HG03469 (cell line): ENCODE measurements at regions not wholly inside any gene's neighbourhood (a gene's known extent, or its start where the extent isn't known, plus 50 kb on each side); places are given as distances from the start of the nearest gene placed in this dataset.
"Not testable (repeated sequence)": the region's sequence is repeated elsewhere in the genome, so short reads cannot be mapped to it uniquely, and the experiment has no call there.

ENCODE experiments used
- ATAC-seq: cut with Tn5 transposase; IDR thresholded peaks from one replicate; pipeline ENCODE4 v1.9.1; 2021; ENCODE audit warnings: mild to moderate bottlenecking, moderate library complexity, moderate number of reproducible peaks; ENCODE audit not compliant: unreplicated experiment

DNA sequence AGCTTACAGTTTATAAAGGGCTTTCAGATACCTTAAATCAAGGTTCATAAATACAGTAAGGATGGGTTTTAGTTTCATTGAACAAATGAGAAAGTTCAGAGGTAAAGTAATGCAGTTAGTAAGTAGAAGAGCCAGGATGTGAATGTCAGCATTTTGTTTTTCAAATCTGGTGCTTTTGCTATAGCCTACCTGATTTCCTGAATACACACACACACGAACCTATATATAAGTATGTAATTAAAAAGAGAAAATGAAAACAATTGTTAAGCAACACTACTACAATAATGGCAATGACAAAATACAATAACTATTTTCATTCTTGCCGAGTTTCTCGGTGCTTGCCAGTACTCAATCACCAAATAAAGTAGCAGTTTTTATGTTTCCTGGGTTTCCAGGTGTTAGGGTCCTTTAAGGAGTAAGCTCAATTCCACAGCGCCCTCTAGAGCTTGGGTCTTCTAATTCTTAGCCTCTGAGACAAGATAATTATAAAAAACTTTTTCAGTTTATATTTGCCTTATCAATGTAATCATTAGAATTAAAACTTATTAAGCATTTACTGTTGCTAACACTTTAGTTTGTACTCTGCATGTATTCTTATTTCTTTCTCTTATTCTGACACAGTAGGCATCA is 512.9 kb upstream of the ACVR2A start:
- no peak for ATAC-seq

DNA sequence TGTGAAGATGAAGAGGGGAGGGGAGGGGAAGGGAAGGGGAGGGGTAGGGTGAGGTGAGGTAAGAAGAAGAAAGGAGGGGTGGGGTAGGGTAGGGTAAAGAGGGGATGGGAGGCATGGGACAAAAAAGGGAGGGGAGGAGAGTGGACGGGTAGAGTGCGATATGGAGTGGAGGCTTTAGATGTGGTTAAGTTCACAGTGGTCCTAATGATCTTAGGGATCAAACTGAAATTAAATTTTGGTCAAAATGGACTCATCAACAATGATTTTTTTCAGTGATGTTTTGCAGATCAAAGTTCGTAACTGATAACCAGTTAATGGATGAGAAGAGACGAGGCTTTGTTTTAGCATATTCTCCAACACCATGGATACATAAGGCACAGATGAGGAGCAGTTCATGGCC is 513.9 kb upstream of the ACVR2A start:
- no peak for ATAC-seq

DNA sequence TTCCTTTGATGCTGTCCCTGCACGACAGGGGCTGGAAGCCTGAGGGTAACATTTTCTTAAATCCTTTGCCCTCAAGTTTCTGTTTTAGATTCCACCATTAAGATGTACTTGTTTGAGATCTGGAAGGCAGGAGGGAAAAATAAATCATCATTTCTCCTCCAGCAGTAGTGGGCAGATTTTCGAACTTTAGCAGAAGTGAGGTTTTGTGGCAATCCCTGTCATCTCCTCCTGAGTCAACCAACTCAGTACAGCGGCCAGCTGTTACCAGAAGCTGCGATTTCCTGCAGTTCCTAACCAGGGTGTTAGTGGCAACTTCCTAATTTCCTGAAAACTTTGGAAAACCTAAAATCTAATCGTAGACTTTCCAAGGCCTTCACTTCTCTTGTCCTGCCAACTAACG is 517.2 kb upstream of the ACVR2A start:
- no peak for ATAC-seq

DNA sequence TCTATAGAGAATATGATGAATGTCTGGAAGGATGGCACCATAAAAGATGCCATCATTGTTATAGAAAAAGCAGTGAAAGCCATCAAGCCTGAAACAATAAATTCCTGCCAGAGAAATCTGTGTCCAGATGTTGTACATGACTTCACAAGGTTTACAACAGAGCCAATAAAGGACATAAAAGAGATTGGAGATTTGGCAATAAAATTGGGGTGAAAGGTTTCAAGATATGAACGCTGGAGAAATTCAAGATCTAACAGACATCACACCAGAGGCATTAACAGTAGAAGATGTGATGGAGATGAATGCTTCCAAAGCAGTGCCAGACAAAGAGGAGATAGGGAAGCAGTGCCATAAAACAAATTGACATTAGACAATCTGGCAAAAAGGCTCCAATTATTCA is 518.8 kb upstream of the ACVR2A start:
- ATAC-seq, result no peak

DNA sequence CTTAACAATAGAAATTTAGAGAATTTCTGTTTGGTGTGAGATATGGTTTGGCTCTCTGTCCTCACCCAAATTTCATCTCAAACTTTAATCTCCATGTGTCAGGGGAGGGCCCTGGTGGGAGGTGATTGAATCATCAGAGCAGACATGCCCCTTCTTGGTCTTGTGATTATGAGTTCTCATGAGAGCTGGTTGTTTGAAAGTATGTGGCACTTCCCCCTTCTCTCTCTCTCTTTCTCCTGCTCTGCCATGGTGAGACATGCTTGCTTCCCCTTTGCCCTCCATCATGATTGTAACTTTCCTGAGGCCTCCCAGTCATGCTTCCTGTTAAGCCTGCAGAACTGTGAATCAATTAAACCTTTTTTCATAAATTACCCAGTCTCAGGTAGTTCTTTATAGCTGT is 524.7 kb upstream of the ACVR2A start:
- no peak for ATAC-seq

DNA sequence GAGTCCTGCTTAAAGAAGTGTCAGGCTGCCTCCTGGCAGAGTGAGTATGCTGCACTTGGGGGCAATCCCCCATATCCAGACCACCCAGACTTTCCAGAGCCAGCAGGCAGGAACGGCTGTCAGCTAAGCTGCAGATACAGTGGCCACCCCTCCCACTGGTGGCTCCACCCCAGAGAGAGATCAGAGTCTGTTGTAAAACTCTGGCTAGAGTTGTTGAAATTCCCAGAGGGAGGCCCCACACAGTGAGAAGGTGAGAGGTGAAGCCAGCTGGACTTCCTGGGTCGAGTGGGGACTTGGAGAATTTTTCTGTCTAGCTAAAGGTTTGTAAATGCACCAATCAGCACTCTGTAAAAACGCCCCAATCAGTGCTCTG is 533.8 kb upstream of the ACVR2A start:
- no peak for ATAC-seq

DNA sequence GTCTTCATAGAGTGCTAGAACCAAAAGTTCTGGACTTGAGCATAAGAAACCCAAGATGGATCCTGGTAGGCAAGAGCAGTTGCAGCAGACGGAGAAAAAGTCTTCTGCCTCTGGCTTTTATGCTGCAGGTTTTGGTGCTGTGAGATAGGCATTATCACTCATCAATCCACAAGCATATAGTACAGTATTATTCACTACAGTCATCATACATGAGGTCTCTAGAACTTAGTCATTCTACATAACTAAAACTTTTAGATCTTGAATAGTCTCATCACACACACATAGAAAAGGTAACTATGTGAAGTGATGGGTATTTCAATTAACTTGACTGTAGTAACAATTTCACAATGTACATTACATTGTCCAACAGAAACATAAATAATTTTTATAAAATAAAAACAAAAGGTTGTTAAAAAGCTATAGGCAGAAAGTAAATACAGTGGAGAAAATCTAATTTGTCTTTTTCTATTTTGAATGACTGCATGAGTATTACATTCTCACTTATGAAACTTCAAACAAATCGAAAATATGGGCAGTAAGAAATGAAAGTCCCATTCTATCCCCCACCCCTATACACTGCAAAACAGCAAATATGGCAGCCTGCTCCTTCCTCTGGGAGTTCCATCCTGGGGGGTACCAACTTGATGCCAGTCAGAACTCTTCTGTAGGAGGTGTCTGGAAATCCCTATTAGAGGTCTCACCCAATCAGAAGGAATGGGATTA is 534.3 kb upstream of the ACVR2A start:
- ATAC-seq, result no peak

DNA sequence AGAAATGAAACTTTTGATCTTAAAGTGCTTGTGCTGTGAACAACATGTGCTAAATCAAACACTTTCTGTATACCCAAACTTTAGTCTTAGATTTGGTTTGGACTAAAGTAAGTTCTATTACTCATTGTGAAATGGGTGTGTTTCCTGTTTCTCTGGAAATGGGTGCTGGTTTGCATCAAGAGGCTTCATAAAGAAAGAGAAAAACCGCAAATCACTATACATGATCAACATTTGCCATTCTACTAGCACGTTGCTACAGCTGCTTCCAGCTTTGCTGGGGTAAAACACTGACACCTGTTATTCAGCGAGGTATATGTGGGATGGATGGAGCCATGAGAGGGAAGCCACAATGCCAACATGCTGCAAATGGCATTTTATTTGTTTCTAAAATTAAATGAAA is 547.0 kb upstream of the ACVR2A start:
- ATAC-seq, result peak; percentile 97

DNA sequence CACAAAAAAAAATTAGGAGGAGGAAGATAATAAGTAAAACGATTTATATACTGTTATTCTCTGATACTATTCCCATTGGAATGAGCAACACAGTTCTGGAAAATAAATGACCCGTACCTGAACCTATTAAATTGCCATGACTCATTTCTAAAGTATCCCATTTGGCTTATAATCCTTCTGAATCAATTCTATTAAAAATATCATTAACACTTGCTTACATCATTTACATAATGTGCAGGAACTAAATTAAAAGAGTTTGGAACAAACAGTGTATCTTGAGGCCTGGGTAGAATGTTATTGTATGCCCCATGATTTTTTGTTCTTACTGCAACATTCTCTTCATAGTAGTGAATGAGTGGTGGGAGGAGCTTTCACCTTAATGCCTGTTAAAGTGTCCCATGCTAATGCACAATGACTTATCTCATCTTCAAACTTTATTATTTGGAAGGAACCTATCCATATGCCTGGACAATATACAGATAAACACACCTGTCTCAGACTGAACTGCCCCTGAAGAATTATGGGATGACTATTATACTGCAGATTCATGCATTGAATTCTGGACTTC is 549.9 kb upstream of the ACVR2A start:
- ATAC-seq, result no peak

DNA sequence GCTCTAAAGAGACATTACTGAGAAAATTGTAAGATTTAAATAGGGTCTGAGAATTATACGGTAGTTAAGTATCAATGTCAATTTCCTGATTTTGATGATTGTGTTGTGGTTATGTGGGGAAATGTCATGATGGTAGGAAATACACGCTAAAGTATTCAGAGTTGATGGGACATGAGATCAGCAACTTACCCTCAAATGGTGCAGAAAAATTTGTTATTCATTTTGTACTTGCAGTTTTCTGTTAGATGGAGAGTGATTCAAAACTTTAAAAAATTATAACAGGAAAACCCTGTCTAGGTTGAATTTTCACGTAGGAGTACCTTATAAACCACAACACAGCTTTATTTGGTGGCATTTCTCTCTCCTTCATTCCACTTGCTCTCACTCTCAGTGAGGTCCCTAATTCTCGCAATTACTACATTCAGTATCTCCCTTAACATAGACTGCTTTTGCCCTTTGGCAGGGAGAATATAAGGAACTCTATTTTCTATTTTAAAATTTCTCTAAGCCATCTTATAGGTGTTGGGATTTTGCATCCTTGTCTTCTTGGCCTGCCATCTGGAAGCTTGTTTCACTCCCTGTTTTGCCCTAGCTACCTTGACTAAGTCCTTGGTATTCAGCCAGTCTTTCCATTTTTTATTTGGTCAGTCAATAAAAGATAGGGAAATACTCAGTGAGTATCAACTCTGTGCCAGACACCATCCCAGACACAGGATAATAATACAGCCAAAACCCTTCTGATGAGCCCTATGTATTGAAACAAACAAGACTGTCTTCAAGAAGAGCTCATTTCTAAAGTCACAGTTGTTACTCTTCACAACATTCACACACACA is 550.6 kb upstream of the ACVR2A start:
- no peak for ATAC-seq

DNA sequence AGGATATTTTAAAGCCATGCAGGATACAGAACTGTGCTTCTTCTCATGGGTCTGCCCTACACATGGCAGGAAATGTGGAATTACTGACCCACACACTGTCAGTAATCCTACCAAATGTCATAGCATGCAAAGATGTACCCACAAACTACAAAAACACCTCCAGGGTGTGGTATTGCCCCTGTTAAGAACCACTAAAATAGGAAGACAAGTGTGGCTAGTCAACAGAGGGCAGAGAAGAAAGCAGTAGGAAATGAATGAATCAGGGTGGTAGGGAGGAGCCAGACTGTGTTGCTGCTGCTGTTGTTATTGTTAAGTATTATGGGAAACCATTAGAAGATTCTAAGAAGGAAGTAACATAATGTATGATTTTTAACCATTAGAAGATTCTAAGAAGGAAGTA is 556.7 kb upstream of the ACVR2A start:
- ATAC-seq, result peak; percentile 64

DNA sequence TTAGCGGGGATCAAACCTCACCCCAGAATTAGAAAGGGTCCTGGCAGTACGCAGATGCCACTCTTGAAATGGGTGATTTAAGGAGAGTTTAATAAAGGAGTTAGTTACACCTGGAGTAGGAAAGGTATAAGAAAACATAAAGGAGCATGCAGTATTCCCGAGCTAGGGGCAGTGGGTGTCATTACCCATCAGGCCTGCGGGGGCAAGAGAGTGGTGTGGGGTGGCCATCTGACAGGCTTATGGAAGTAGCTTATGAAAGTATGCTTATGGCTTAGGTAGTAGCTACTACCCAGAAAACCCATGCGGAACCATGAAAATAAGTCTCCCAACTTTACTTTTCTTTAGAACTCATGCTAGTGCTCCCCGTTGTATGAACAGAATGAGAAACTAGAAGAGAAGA is 568.9 kb upstream of the ACVR2A start:
- ATAC-seq, result no peak

DNA sequence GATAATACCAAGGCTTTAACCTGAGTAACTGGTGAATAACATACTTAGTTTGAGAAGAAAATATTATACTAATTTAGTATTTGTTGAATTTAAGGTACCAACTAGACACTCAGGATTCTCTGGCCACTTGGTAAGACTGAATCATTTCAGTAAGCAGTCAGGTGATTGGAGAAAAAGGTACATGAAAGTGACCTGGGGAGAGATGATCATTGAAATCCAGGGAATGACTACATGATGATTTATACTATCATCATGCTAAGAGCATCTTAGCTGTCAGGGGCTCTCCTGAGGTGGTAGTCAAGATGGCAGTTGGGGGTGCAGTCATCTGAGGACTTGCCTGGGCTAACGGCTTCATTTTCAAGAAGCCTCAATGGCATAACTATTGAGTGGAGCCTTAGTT is 571.2 kb upstream of the ACVR2A start:
- ATAC-seq, result no peak

DNA sequence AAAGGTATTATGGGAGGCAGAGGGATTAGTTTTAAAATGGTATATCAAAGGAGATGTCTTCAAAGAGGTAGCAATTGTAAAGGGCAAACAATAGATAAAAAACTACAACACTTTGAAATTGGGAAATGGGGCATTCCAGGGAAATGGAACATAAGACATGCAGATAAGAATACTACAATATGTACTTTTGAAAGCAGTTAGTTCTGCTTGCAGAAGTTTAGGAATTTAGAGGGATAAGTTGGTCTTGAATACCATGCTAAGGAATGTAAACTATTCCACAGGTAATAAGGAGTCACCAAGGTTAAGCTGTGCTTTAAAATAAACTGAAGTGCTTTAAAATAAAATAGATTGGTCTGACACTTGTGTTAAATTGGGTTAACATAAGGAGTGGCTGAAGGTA is 571.7 kb upstream of the ACVR2A start:
- no peak for ATAC-seq

DNA sequence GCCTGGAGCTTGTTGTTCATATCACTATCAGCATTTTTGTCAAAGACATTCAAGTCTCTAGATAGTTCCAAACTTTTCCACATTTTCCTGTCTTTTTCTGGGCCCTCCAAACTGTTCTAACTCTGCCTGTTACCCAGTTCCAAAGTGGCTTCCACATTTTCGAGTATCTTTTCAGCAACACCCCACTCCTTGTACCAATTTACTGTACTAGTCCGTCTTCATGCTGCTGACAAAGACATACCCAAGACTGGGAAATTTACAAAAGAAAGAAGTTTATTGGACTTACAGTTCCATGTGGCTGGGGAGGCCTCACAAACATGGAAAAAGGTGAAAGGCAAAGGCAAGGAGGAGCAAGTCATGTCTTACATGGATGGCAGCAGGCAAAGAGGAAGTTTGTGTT is 575.2 kb upstream of the ACVR2A start:
- ATAC-seq, result not testable (repeated sequence)

DNA sequence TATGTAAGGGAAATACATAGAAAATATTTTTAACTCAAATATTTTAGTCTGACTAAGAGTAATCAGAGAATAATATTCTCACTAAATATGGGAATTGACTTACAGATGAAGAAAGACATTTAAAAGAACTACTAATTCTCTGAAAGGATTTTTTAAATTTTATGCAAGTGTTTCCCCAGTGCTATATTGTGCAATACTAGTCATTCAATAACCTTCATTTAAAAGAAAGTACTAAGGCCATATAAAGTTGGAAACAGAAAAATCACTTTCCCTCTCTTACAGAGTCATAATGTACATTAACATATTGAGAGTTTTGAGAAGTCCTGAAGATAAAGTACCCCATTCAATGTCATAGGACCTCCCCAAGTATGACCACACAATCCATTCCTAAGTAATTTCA is 584.6 kb upstream of the ACVR2A start:
- no peak for ATAC-seq

DNA sequence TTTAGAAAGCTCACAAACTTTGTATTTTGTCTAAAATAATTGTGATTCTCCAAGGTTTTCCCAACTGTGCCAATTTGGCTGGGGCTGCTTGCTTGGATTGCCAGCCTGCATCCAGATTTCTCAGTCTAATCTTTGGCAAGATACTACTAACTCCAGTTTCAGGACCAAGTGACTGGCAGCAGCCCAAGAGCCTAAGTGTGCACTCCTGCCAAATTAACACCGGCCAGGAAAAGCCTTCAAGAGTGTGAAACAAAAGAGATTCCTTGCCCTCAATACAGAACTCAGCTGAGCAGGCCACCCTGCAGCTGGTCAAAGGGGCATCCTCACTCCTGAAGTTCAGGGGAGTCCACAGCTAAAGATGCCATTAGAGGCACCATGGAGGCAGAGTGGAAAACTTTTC is 589.0 kb upstream of the ACVR2A start:
- ATAC-seq, result no peak

DNA sequence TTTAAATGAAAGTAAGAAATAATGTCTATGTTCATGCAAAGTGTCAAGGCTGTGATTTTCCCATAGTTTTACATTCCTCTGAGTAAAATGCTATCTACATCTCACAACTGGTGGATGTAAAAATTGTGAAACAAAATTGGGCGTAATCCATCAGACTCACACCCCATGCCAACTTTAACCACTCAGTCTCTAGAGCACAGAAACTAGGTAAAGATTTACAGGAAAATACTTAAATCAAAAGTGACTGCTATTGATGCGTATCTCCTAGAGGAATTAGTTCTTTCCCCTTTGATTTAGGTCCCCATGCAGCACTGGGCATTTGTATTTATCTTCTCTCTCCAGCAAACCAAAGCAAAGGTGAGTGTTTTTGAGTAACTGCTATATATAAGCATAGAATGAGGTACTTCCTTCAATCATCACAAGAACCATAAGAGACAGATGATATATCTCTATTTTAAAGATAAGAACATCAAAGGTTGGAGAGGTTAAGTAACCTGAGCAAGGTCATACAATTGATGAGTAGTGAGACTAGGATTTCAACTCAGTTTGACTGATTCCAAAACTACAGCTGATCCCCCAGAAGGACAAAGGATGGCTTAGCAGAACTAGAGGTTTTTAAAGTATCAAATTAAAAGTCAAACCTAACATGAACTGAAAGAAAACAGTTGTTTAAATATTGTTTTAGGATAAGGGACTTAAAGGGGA is 594.0 kb upstream of the ACVR2A start:
- peak; percentile 58 for ATAC-seq

DNA sequence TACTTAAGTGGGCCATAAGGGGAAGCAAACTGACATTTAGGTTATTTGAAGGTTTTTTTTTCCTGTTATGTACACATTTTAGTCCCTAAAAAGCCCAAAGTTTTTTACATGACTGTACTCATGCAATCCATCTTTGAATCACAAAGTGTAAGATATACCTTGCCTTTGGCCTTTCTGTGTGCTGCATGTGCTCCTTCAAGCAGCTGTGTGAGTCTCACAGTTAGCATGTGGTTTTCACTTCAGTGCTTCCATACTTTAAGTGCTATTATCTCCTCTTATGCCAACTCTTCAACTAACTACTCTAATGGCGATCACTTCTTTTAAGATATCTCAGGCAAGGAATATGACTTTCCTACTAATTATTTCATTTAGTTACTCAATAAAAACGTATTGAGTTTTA is 597.1 kb upstream of the ACVR2A start:
- ATAC-seq, result peak; percentile 30

DNA sequence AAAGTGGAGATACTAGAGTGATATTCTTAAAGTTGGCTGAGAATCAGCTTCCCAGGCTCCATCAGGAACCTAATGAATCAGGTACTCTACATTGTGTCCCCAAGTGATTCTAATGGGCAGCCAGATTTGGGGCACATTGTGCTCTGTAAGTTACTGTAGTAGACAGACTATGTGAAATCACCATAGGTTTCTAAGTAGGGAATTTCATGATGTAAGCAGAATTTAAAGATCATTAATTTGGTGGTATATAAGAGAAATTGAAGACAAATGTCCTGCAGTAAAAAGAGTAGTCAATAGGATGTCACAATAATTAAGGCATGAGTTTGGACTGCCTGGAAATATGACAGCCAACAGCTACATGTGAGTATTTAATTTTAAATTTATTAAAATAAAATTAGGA is 602.4 kb upstream of the ACVR2A start:
- no peak for ATAC-seq

DNA sequence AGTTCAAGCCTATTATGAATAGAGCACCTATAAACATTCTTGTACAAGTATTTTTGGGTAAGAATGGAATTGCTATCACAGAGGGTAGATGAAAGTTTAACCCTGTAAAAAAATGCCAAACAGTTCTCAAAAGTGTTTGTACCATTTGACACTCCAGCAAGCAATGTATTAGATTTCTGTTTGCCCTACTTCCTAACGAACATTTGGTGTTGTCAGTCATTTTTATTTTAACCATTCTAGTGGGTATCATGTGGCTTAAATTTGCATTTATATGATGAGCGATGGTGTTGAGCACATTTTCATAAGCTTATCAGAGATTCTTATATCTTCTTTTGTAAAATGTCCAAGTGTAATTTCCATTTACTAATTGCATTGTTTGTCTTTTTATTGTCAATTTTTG is 608.2 kb upstream of the ACVR2A start:
- no peak for ATAC-seq
